IMR-90 (cell line): ENCODE measurements at regions not wholly inside any gene's neighbourhood (a gene's known extent, or its start where the extent isn't known, plus 50 kb on each side); places are given as distances from the start of the nearest gene placed in this dataset.

Experiments
- ATAC-seq: fragments of 200-7000 bp; cut with Tn5 transposase; 2 replicates; pipeline ENCODE4 v1.9.1; 2020; ENCODE audit warnings: low read depth, mild to moderate bottlenecking, moderate library complexity
- BruUV-seq: library from RNA; stranded (reverse); fragments of 400-500 nt; replicated peaks from 2 replicates; lab custom pipeline; 2021; lab: Mats Ljungman, UMichigan
- CTCF ChIA-PET: fragments of 300-600 bp; formaldehyde crosslinking; extraction: SDS; loops from one replicate; lab custom pipeline; 2021; ENCODE audit warnings: antibody characterized with exemption; lab: Yijun Ruan, JAX
- POLR2A ChIA-PET: fragments of 300-600 bp; sonication (Branson Sonifier 250); formaldehyde crosslinking; loops from one replicate; lab custom pipeline; 2022; ENCODE audit warnings: antibody characterized with exemption; ENCODE audit not compliant: unreplicated experiment; lab: Charles Lee
- DNase-seq: peaks from one replicate; pipeline ENCODE4 v3.0.0; 2013
- H2AFZ ChIP-seq: replicated peaks from 2 replicates; pipeline ENCODE3; 2013; ENCODE audit warnings: low read length, mild to moderate bottlenecking; ENCODE audit not compliant: poor library complexity
- H2AK5ac ChIP-seq: 2 replicates; pipeline ENCODE4 v1.6.1; 2013; ENCODE audit warnings: low read depth, low read length, inconsistent platforms
- H2AK9ac ChIP-seq: replicated peaks from 2 replicates; pipeline ENCODE3; 2013; ENCODE audit warnings: mild to moderate bottlenecking, low read depth, low read length, moderate library complexity; ENCODE audit not compliant: poor library complexity
- H2BK120ac ChIP-seq: 2 replicates; pipeline ENCODE4 v1.6.1; 2013; ENCODE audit warnings: low read depth, low read length, inconsistent platforms
- H2BK15ac ChIP-seq: 3 replicates; pipeline ENCODE4 v1.6.1; 2013; ENCODE audit warnings: low read depth, low read length, inconsistent platforms
- H2BK20ac ChIP-seq: 2 replicates; pipeline ENCODE4 v1.6.1; 2013; ENCODE audit warnings: low read depth, mild to moderate bottlenecking, inconsistent platforms, low read length, moderate library complexity
- H2BK5ac ChIP-seq: 2 replicates; pipeline ENCODE4 v1.6.1; 2013; ENCODE audit warnings: mild to moderate bottlenecking, low read depth, low read length, inconsistent platforms; ENCODE audit not compliant: poor library complexity, severe bottlenecking
- H3K14ac ChIP-seq: replicated peaks from 2 replicates; pipeline ENCODE4 v1.6.1; 2013; ENCODE audit warnings: low read depth, low read length, inconsistent platforms
- H3K18ac ChIP-seq: 2 replicates; pipeline ENCODE4 v1.6.1; 2013; ENCODE audit warnings: low read depth, low read length, control low read depth
- H3K23ac ChIP-seq: 2 replicates; pipeline ENCODE4 v1.6.1; 2013; ENCODE audit warnings: low read depth, low read length, inconsistent platforms
- H3K27ac ChIP-seq: 2 replicates; pipeline ENCODE4 v1.5.1; 2013; ENCODE audit warnings: mild to moderate bottlenecking, control low read depth, low read length; ENCODE audit not compliant: insufficient read depth
- H3K27me3 ChIP-seq: 2 replicates; pipeline ENCODE4 v1.6.1; 2013; ENCODE audit warnings: low read length; ENCODE audit not compliant: control insufficient read depth, insufficient read depth
- H3K36me3 ChIP-seq: 2 replicates; pipeline ENCODE4 v1.6.1; 2013; ENCODE audit warnings: low read length, mixed read lengths; ENCODE audit not compliant: control insufficient read depth, insufficient read depth
- H3K4ac ChIP-seq: 2 replicates; pipeline ENCODE4 v1.6.1; 2013; ENCODE audit warnings: low read depth, low read length, inconsistent platforms
- H3K4me1 ChIP-seq: 2 replicates; pipeline ENCODE4 v1.6.1; 2013; ENCODE audit warnings: low read length, mixed read lengths; ENCODE audit not compliant: control insufficient read depth, insufficient read depth
- H3K4me2 ChIP-seq: 2 replicates; pipeline ENCODE4 v1.6.1; 2013; ENCODE audit warnings: low read depth, mild to moderate bottlenecking, control low read depth, low read length, moderate library complexity
- H3K4me3 ChIP-seq: 2 replicates; pipeline ENCODE4 v1.5.1; 2013; ENCODE audit warnings: low read depth, mild to moderate bottlenecking, control low read depth, low read length, moderate library complexity; ENCODE audit not compliant: insufficient read depth
- H3K56ac ChIP-seq: 2 replicates; pipeline ENCODE4 v1.6.1; 2013; ENCODE audit warnings: low read length, inconsistent platforms; ENCODE audit not compliant: insufficient read depth; ENCODE audit errors: extremely low read depth
- H3K79me1 ChIP-seq, 2 experiments: 2 replicates each; pipeline ENCODE4 v1.6.1; 2013; ENCODE audit warnings: low read length in 2 of 2, inconsistent platforms in 1 of 2, low read depth in 1 of 2
- H3K9ac ChIP-seq: 2 replicates; pipeline ENCODE4 v1.6.1; 2013; ENCODE audit warnings: low read depth, low read length, control low read depth
- H3K9me1 ChIP-seq: 2 replicates; pipeline ENCODE4 v1.6.1; 2013; ENCODE audit warnings: low read length, inconsistent platforms; ENCODE audit not compliant: insufficient read depth
- H3K9me3 ChIP-seq: 2 replicates; pipeline ENCODE4 v1.6.1; 2013; ENCODE audit warnings: low read length; ENCODE audit not compliant: control insufficient read depth, insufficient read depth
- H4K20me1 ChIP-seq: 2 replicates; pipeline ENCODE4 v1.6.1; 2013; ENCODE audit warnings: low read length, inconsistent platforms; ENCODE audit not compliant: insufficient read depth
- H4K5ac ChIP-seq: 2 replicates; pipeline ENCODE4 v1.6.1; 2013; ENCODE audit warnings: mild to moderate bottlenecking, low read depth, low read length, control low read depth
- H4K8ac ChIP-seq, 2 experiments: 2 replicates each; pipeline ENCODE4 v1.6.1; 2013; ENCODE audit warnings: low read depth in 2 of 2, low read length in 2 of 2, control low read depth in 1 of 2, inconsistent platforms in 1 of 2
- H4K91ac ChIP-seq: 2 replicates; pipeline ENCODE4 v1.6.1; 2013; ENCODE audit warnings: low read depth, low read length, inconsistent platforms; ENCODE audit not compliant: insufficient read depth
- BHLHE40 ChIP-seq: fragments of 150-350 bp; IDR thresholded peaks from 2 replicates; pipeline ENCODE4 v1.6.1; 2016; ENCODE audit warnings: mild to moderate bottlenecking, low read depth, low read length
- CEBPB ChIP-seq: IDR thresholded peaks from 2 replicates; pipeline ENCODE4 v1.6.1; 2012; ENCODE audit warnings: low read depth, low read length, improper control_type of control experiment
- CTCF ChIP-seq: conservative IDR thresholded peaks from 2 replicates; pipeline ENCODE4 v1.5.1; 2012; ENCODE audit warnings: mild to moderate bottlenecking, low read depth, low read length, improper control_type of control experiment
- ELK1 ChIP-seq: fragments of 150-350 bp; IDR thresholded peaks from 2 replicates; pipeline ENCODE4 v1.6.1; 2016; ENCODE audit warnings: low read depth, mild to moderate bottlenecking, low read length, moderate library complexity, borderline replicate concordance
- FOS ChIP-seq: fragments of 150-350 bp; IDR thresholded peaks from 2 replicates; pipeline ENCODE4 v1.6.1; 2016; ENCODE audit warnings: low read depth, low read length
- MAFK ChIP-seq: IDR thresholded peaks from 2 replicates; pipeline ENCODE4 v1.6.1; 2012; ENCODE audit warnings: low read depth, low read length, improper control_type of control experiment
- NFE2L2 ChIP-seq: fragments of 150-350 bp; IDR thresholded peaks from 2 replicates; pipeline ENCODE4 v1.6.1; 2016; ENCODE audit warnings: low read depth, mild to moderate bottlenecking, low read length
- POLR2A ChIP-seq: IDR thresholded peaks from 2 replicates; pipeline ENCODE4 v1.6.1; 2012; ENCODE audit warnings: mild to moderate bottlenecking, low read depth, low read length
- RAD21 ChIP-seq: IDR thresholded peaks from 2 replicates; pipeline ENCODE4 v1.6.1; 2012; ENCODE audit warnings: low read length, improper control_type of control experiment
- RCOR1 ChIP-seq: IDR thresholded peaks from 2 replicates; pipeline ENCODE4 v1.6.1; 2012; ENCODE audit warnings: mild to moderate bottlenecking, low read length, improper control_type of control experiment; ENCODE audit not compliant: insufficient replicate concordance
- RFX5 ChIP-seq: IDR thresholded peaks from 2 replicates; pipeline ENCODE4 v1.8.0; 2012; ENCODE audit warnings: low read depth, mild to moderate bottlenecking, low read length, moderate library complexity
- SMC3 ChIP-seq: fragments of 150-350 bp; IDR thresholded peaks from 2 replicates; pipeline ENCODE4 v1.6.1; 2016; ENCODE audit warnings: low read depth, mild to moderate bottlenecking, antibody characterized with exemption, low read length, moderate library complexity
- USF2 ChIP-seq: fragments of 150-350 bp; IDR thresholded peaks from 2 replicates; pipeline ENCODE4 v1.6.1; 2017; ENCODE audit warnings: mild to moderate bottlenecking, antibody characterized with exemption, low read length, low read depth
- WGBS, 2 experiments: methylation state at CpG; one replicate each; pipeline versions ENCODE4 v1.1.5 to v1.1.7; 2013; ENCODE audit warnings: missing lambda C conversion rate in 2 of 2; ENCODE audit not compliant: insufficient read length in 1 of 2; ENCODE audit errors: extremely low coverage in 2 of 2; 5-methylcytosine and 5-hydroxymethylcytosine counted together
- dilution Hi-C: fragments of 300-500 bp; cut with HindIII; formaldehyde crosslinking; loops from one replicate; pipeline ENCODE4 v1.14.3; 2018; ENCODE audit warnings: low sequenced_read_pairs; ENCODE audit not compliant: unreplicated experiment
- in situ Hi-C: fragments of 300-500 bp; cut with MboI; formaldehyde crosslinking; loops from 3 replicates; pipeline ENCODE4 v1.14.3; 2019; ENCODE audit warnings: low sequenced_read_pairs, inconsistent platforms, mixed read lengths
- intact Hi-C: fragments of 100-400 bp; cut with micrococcal nuclease; formaldehyde crosslinking; loops from 2 replicates; pipeline ENCODE4 v1.10.0; 2022

- peak overlapping the region; percentile 12; the same call in 1 of the 3 replicates for H2BK15ac ChIP-seq
- ATAC-seq, result peak; percentile 72
- intact Hi-C loops, result loop anchor here (1.0 to 5.0 kb wide), 6 partner anchors 293 to 1114 kb away; no protein-coding TSS in a partner anchor
- no peak overlapping the region for H2AK5ac ChIP-seq
- no peak overlapping the region for H2BK5ac ChIP-seq
- H3K4me1 ChIP-seq, result 0 out of 2 replicates have a peak, but pooled peaks cover 2% of the 10 kb centered on the region
- H4K5ac ChIP-seq, result no peak overlapping the region
- H4K91ac ChIP-seq, result no peak overlapping the region
- no peak overlapping the region for H3K27ac ChIP-seq
- H3K36me3 ChIP-seq, result no peaks in the 10 kb centered on the region
- no peak overlapping the region for H3K23ac ChIP-seq
- no peak overlapping the region for H3K4me3 ChIP-seq
- H2AFZ ChIP-seq, result peak overlapping the region; percentile 72
- no peak overlapping the region for H3K9ac ChIP-seq
- H4K8ac ChIP-seq, result peak overlapping the region in 1 of 2 experiments; percentile 41; a peak in 1 of 4 replicates
- peak overlapping the region; percentile 89; the same call in 1 of the 2 replicates for H2BK20ac ChIP-seq
- no peaks in the 10 kb centered on the region for H3K79me1 ChIP-seq
- peak overlapping the region; percentile 71; the same call in 1 of the 2 replicates for H3K4me2 ChIP-seq
- peak overlapping the region; percentile 42 for H2BK120ac ChIP-seq
- H3K4ac ChIP-seq, result no peak overlapping the region
- H3K9me3 ChIP-seq, result no peaks in the 10 kb centered on the region
- H3K56ac ChIP-seq, result no peak overlapping the region
- ChIA-PET CTCF (interaction anchor here (0.6 to 1.0 kb wide), 4 partner anchors 16 to 1112 kb away, joined by 3 to 6 read pairs (median 3); no protein-coding TSS in a partner anchor), POLR2A (no interaction called here)
- no peak overlapping the region for H2AK9ac ChIP-seq
- no peaks in the 10 kb centered on the region for H4K20me1 ChIP-seq
- DNase-seq, result peak; percentile 59
- WGBS, 2 experiments, result 100% methylated on average over 1 of the region's 10 CpGs; no CpG with 5 or more reads in 1 of the 2 experiments
- no peaks in the 10 kb centered on the region; the same call in 1 of the 2 replicates for H3K27me3 ChIP-seq
- no peaks in the 10 kb centered on the region for H3K9me1 ChIP-seq
- in situ Hi-C loops, result loop anchor here (5.0 to 25.0 kb wide), 3 partner anchors 301 to 1109 kb away; partner anchors contain the start of gene SSTR1
- dilution Hi-C loops, result no loop called here
- BruUV-seq, result no TSS peak
- no peak overlapping the region; the same call in 1 of the 2 replicates for H3K14ac ChIP-seq
- TF ChIP-seq CEBPB (no peak), NFE2L2 (no peak), FOS (no peak), BHLHE40 (no peak), RAD21 (peak; percentile 76), CTCF (peak; percentile 77), RFX5 (no peak), RCOR1 (no peak), ELK1 (no peak), SMC3 (peak; percentile 75), POLR2A (no peak), MAFK (no peak), USF2 (no peak)
- no peak overlapping the region for H3K18ac ChIP-seq
These were observed 304.1 kb upstream of the SSTR1 start for GRCh38 chr14:37903343-37904191.
